Liver (tissue), 8 donors: ENCODE measurements at regions not wholly inside any gene's neighbourhood (a gene's known extent, or its start where the extent isn't known, plus 50 kb on each side); places are given as distances from the start of the nearest gene placed in this dataset.

Experiments
- DNase-seq: peaks from one replicate; pipeline ENCODE4 v3.0.0-alpha.2; 2017; ENCODE audit warnings: low spot score
- H3K27ac ChIP-seq, 2 donors: one replicate each; pipeline ENCODE4 v1.7.0; 2013; ENCODE audit warnings: inconsistent platforms in 2 of 2, low read length in 2 of 2, control low read depth in 1 of 2, low read depth in 1 of 2, mild to moderate bottlenecking in 1 of 2
- H3K27me3 ChIP-seq, 4 donors: one replicate each; pipeline versions ENCODE4 v1.6.1 to v1.7.0; 2013; ENCODE audit warnings: low read length in 3 of 4, inconsistent platforms in 1 of 4, mild to moderate bottlenecking in 1 of 4, moderate library complexity in 1 of 4; ENCODE audit not compliant: control insufficient read depth in 4 of 4, insufficient read depth in 4 of 4
- H3K36me3 ChIP-seq, 4 donors: one replicate each; pipeline versions ENCODE4 v1.6.1 to v1.7.0; 2013; ENCODE audit warnings: low read length in 3 of 4, mild to moderate bottlenecking in 3 of 4, low read depth in 1 of 4, moderate library complexity in 1 of 4; ENCODE audit not compliant: control insufficient read depth in 4 of 4, insufficient read depth in 3 of 4
- H3K4me1 ChIP-seq, 4 donors: one replicate each; pipeline versions ENCODE4 v1.6.1 to v1.7.0; 2013; ENCODE audit warnings: low read length in 3 of 4, mild to moderate bottlenecking in 3 of 4, moderate library complexity in 1 of 4; ENCODE audit not compliant: control insufficient read depth in 4 of 4, insufficient read depth in 4 of 4
- H3K4me3 ChIP-seq, 3 donors: one replicate each; pipeline versions ENCODE4 v1.6.1 to v1.7.0; 2013; ENCODE audit warnings: low read length in 3 of 3, control low read depth in 1 of 3, low read depth in 1 of 3, mild to moderate bottlenecking in 1 of 3
- H3K9ac ChIP-seq, 2 donors: one replicate each; pipeline ENCODE4 v1.7.0; 2013; ENCODE audit warnings: low read length in 2 of 2, mild to moderate bottlenecking in 2 of 2, moderate library complexity in 2 of 2, control low read depth in 1 of 2, low read depth in 1 of 2
- H3K9me3 ChIP-seq, 4 donors: one replicate each; pipeline versions ENCODE4 v1.6.1 to v1.7.0; 2013; ENCODE audit warnings: low read length in 3 of 4; ENCODE audit not compliant: control insufficient read depth in 4 of 4
- EGR1 ChIP-seq, 2 donors: IDR thresholded peaks; 2 replicates each; pipeline ENCODE4 v1.6.1; 2016 to 2018; ENCODE audit warnings: antibody characterized with exemption in 2 of 2, low read depth in 2 of 2
- FOXA2 ChIP-seq: IDR thresholded peaks from 2 replicates; pipeline ENCODE4 v1.6.1; 2016; ENCODE audit warnings: antibody characterized with exemption
- GABPA ChIP-seq, 2 donors: IDR thresholded peaks in 1 of 2; conservative IDR thresholded peaks in 1 of 2; 2 replicates each; pipeline ENCODE4 v1.6.1; 2016; ENCODE audit warnings: antibody characterized with exemption in 2 of 2, mild to moderate bottlenecking in 1 of 2, moderate library complexity in 1 of 2
- HNF4A ChIP-seq, 2 donors: conservative IDR thresholded peaks; 2 replicates each; pipeline ENCODE4 v1.6.1; 2016; ENCODE audit warnings: antibody characterized with exemption in 2 of 2, mild to moderate bottlenecking in 2 of 2
- HNF4G ChIP-seq: IDR thresholded peaks from 2 replicates; pipeline ENCODE4 v1.6.1; 2016; ENCODE audit warnings: antibody characterized with exemption
- NR2F2 ChIP-seq: IDR thresholded peaks from 2 replicates; pipeline ENCODE4 v1.6.1; 2016; ENCODE audit warnings: antibody characterized with exemption
- TAF1 ChIP-seq: conservative IDR thresholded peaks from 2 replicates; pipeline ENCODE4 v1.6.1; 2016; ENCODE audit warnings: antibody characterized with exemption, mild to moderate bottlenecking
- YY1 ChIP-seq: IDR thresholded peaks from 2 replicates; pipeline ENCODE4 v1.6.1; 2016; ENCODE audit warnings: antibody characterized with exemption, mild to moderate bottlenecking
- WGBS: extraction: QIAGEN DNeasy Blood & Tissue Kit; methylation state at CpG from one replicate; pipeline ENCODE4 v1.1.7; 2013; 5-methylcytosine and 5-hydroxymethylcytosine counted together
- TF ChIP-seq, protein P1 (sequence below): IDR thresholded peaks from 2 replicates; pipeline ENCODE4 v1.6.1; 2016; ENCODE audit warnings: antibody characterized with exemption
- TF ChIP-seq, protein P2 (sequence below): IDR thresholded peaks from 2 replicates; pipeline ENCODE4 v1.6.1; 2016; ENCODE audit warnings: antibody characterized with exemption
- TF ChIP-seq, protein P3 (sequence below): fragments of 150-350 bp; IDR thresholded peaks from 2 replicates; pipeline ENCODE4 v1.5.1; 2017; ENCODE audit warnings: improper control_type of control experiment, low read depth, low read length; ENCODE audit not compliant: missing input control
- donor health status: healthy.
- donor health status: healthy.
- donor health status: healthy.
- donor health status: healthy.
- donor health status: healthy.

DNA sequence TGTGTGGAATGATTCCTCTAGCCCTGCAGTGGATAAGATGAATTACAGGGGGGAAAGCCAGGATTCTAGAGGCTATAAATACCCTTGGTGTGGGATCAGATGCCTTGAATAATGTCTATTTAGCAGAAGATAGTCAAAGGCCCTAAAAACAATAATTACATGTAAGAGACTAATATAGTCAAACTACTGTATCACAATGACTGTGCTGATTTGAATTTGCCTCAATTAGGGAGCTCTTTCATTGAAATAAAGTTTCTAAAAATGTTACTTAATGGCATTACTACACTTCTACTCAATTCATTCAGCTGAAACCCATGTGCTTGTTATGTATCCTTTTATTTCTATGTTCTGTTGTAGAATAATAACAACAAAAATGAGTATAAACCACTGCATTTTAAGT, 915.6 kb downstream of the TUSC7 start (continued):
- TF ChIP-seq, protein P1, sequence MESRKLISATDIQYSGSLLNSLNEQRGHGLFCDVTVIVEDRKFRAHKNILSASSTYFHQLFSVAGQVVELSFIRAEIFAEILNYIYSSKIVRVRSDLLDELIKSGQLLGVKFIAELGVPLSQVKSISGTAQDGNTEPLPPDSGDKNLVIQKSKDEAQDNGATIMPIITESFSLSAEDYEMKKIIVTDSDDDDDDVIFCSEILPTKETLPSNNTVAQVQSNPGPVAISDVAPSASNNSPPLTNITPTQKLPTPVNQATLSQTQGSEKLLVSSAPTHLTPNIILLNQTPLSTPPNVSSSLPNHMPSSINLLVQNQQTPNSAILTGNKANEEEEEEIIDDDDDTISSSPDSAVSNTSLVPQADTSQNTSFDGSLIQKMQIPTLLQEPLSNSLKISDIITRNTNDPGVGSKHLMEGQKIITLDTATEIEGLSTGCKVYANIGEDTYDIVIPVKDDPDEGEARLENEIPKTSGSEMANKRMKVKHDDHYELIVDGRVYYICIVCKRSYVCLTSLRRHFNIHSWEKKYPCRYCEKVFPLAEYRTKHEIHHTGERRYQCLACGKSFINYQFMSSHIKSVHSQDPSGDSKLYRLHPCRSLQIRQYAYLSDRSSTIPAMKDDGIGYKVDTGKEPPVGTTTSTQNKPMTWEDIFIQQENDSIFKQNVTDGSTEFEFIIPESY, result no peak

GRCh38 chr3:117626577-117626976, 917.0 kb downstream of the TUSC7 start:
- 30% methylated on average over 2 of the region's 2 CpGs for WGBS
- TF ChIP-seq HNF4G (no peak), NR2F2 (no peak), GABPA (IDR thresholded peaks at IDR 0.05 in 1 of 2, conservative IDR thresholded peaks at IDR 0.05 in 1 of 2) (no peak), HNF4A (conservative IDR thresholded peaks at IDR 0.05) (no peak), YY1 (no peak), EGR1 (IDR thresholded peaks at IDR 0.05; ENCODE audit: low read depth in 2 of 2) (no peak)
- H3K9me3 ChIP-seq, result no peaks in the 10 kb centered on the region

DNA sequence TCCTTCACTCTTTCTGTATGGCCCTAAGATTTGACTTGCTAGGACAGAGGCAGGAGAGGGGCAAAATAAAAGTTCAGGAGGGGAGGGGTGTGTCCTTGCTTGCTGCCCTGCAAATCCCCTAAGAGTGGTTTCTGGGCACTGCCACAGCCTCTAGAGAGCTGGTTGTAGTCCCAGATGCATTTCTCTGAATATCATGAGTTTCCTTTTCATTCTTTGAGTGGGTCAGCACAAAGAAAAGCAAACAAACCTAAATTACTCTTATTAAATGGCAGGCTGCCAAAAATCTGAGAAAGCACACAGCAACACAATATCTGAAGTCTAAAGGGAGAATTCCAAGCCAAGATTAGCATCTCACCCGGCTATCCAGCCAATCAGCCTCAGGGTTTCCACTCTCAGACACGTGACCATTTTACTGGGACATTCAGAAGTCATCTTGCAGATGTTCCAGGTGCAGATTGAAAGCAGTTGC, 919.3 kb downstream of the TUSC7 start:
- Histone ChIP-seq H3K27me3 (peaks cover 0 to 3% (median 0%) of the 10 kb centered on the region in 4 donors), H3K4me1 (no peaks in the 10 kb centered on the region), H3K9me3 (no peaks in the 10 kb centered on the region), H3K9ac (no peak overlapping the region), H3K27ac (no peak overlapping the region), H3K4me3 (no peak overlapping the region), H3K36me3 (no peaks in the 10 kb centered on the region)
- DNase-seq, result no peak
- no peak for TF ChIP-seq FOXA2
- TF ChIP-seq, protein P2, sequence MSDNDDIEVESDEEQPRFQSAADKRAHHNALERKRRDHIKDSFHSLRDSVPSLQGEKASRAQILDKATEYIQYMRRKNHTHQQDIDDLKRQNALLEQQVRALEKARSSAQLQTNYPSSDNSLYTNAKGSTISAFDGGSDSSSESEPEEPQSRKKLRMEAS, result no peak
- TF ChIP-seq TAF1, result no peak
- no peak for TF ChIP-seq NR2F2
- WGBS, result 30% methylated on average over 2 of the region's 2 CpGs

More at GRCh38 chr3:117626577-117626976, 917.0 kb downstream of the TUSC7 start:
- Histone ChIP-seq H3K9ac (no peak overlapping the region), H3K36me3 (no peaks in the 10 kb centered on the region), H3K4me3 (no peak overlapping the region), H3K4me1 (no peaks in the 10 kb centered on the region), H3K27ac (no peak overlapping the region), H3K27me3 (peaks cover 0 to 3% (median 0%) of the 10 kb centered on the region in 4 donors)
- DNase-seq, result no peak

DNA sequence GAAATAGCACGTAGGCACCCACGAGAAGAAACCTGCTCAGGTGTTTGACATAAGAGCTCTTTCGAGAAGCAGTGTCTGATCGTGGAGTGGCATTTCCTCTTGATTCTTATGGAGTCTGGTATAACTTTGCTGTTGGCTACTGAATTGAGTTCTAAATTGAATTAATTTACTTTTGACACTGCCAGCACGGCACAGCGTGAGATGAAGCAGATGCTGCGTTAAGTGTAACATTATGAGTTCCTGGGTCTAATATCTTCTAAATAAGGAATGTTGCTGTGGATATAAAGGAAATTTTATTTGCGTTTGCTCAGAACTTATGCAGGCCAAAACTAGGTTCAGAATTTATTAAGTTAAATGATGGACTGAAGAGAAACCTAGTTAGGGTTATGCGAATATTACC, 919.9 kb downstream of the TUSC7 start:
- Histone ChIP-seq H3K9ac (no peak overlapping the region), H3K4me3 (no peak overlapping the region), H3K9me3 (no peaks in the 10 kb centered on the region), H3K4me1 (no peaks in the 10 kb centered on the region), H3K27me3 (peaks cover 0 to 3% (median 0%) of the 10 kb centered on the region in 4 donors), H3K36me3 (no peaks in the 10 kb centered on the region), H3K27ac (no peak overlapping the region)
- no peak for TF ChIP-seq FOXA2
- TF ChIP-seq, protein P3, sequence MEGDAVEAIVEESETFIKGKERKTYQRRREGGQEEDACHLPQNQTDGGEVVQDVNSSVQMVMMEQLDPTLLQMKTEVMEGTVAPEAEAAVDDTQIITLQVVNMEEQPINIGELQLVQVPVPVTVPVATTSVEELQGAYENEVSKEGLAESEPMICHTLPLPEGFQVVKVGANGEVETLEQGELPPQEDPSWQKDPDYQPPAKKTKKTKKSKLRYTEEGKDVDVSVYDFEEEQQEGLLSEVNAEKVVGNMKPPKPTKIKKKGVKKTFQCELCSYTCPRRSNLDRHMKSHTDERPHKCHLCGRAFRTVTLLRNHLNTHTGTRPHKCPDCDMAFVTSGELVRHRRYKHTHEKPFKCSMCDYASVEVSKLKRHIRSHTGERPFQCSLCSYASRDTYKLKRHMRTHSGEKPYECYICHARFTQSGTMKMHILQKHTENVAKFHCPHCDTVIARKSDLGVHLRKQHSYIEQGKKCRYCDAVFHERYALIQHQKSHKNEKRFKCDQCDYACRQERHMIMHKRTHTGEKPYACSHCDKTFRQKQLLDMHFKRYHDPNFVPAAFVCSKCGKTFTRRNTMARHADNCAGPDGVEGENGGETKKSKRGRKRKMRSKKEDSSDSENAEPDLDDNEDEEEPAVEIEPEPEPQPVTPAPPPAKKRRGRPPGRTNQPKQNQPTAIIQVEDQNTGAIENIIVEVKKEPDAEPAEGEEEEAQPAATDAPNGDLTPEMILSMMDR, result no peak
- TF ChIP-seq YY1, result no peak
- 77% methylated on average over 9 of the region's 9 CpGs for WGBS
- DNase-seq, result no peak
